ENCODE measurements at regions not wholly inside any gene's neighbourhood (a gene's known extent, or its start where the extent isn't known, plus 50 kb on each side); places are given as distances from the start of the nearest gene placed in this dataset.

GRCh38 chr4:54958236-54958635 is 167.2 kb downstream of the KDR start:
- DNase-seq, result no peak

GRCh38 chr4:54954656-54955388 is 170.6 kb downstream of the KDR start:
- Histone ChIP-seq H2AFZ (ENCODE audit: low read length) (no peak overlapping the region), H3K27ac (ENCODE audit: low read length) (no peak overlapping the region), H3K27me3 (ENCODE audit: low read length) (no peaks in the 10 kb centered on the region), H3K36me3 (ENCODE audit: insufficient read depth, low read length) (no peaks in the 10 kb centered on the region), H3K9ac (ENCODE audit: low read length) (no peak overlapping the region), H3K9me2 (replicated peaks; ENCODE audit: insufficient read depth, low read length) (no peaks in the 10 kb centered on the region), H4K20me1 (ENCODE audit: insufficient read depth, low read depth, low read length) (no peaks in the 10 kb centered on the region), H3K79me2 (ENCODE audit: low read length) (no peaks in the 10 kb centered on the region), H3K4me2 (ENCODE audit: low read depth, low read length, poor library complexity, severe bottlenecking) (no peak overlapping the region), H3K4me1 (ENCODE audit: low read length) (no peaks in the 10 kb centered on the region), H3K9me3 (ENCODE audit: low read length) (no peaks in the 10 kb centered on the region), H3K4me3 (ENCODE audit: low read length) (no peak overlapping the region)
- DNase-seq, result no peak

More at GRCh38 chr4:54958236-54958635, 167.2 kb downstream of the KDR start:
- H3K4me3 ChIP-seq (ENCODE audit: low read length), result no peak overlapping the region
- H3K27ac ChIP-seq (ENCODE audit: low read length), result no peak overlapping the region
- H3K9me3 ChIP-seq (ENCODE audit: low read length), result no peaks in the 10 kb centered on the region
- no peaks in the 10 kb centered on the region for H3K36me3 ChIP-seq (ENCODE audit: insufficient read depth, low read length)
- H4K20me1 ChIP-seq (ENCODE audit: insufficient read depth, low read depth, low read length), result no peaks in the 10 kb centered on the region
- H3K27me3 ChIP-seq (ENCODE audit: low read length), result no peaks in the 10 kb centered on the region
- no peaks in the 10 kb centered on the region for H3K79me2 ChIP-seq (ENCODE audit: low read length)
- no peaks in the 10 kb centered on the region; the same call in 1 of the 2 replicates for H3K4me1 ChIP-seq (ENCODE audit: low read length)
- H2AFZ ChIP-seq (ENCODE audit: low read length), result no peak overlapping the region
- H3K9me2 ChIP-seq (replicated peaks; ENCODE audit: insufficient read depth, low read length), result no peaks in the 10 kb centered on the region
- no peak overlapping the region for H3K9ac ChIP-seq (ENCODE audit: low read length)
- H3K4me2 ChIP-seq (ENCODE audit: low read depth, low read length, poor library complexity, severe bottlenecking), result no peak overlapping the region

- H3K4me2 ChIP-seq (ENCODE audit: low read depth, low read length, poor library complexity, severe bottlenecking), result no peak overlapping the region
- no peaks in the 10 kb centered on the region for H3K9me3 ChIP-seq (ENCODE audit: low read length)
- H3K9ac ChIP-seq (ENCODE audit: low read length), result no peak overlapping the region
- no peaks in the 10 kb centered on the region for H4K20me1 ChIP-seq (ENCODE audit: insufficient read depth, low read depth, low read length)
- H3K27ac ChIP-seq (ENCODE audit: low read length), result no peak overlapping the region
- no peak overlapping the region for H3K4me3 ChIP-seq (ENCODE audit: low read length)
- no peaks in the 10 kb centered on the region for H3K36me3 ChIP-seq (ENCODE audit: insufficient read depth, low read length)
- DNase-seq, result no peak
- H3K27me3 ChIP-seq (ENCODE audit: low read length), result no peaks in the 10 kb centered on the region
- no peaks in the 10 kb centered on the region for H3K79me2 ChIP-seq (ENCODE audit: low read length)
- no peaks in the 10 kb centered on the region for H3K9me2 ChIP-seq (replicated peaks; ENCODE audit: insufficient read depth, low read length)
- no peaks in the 10 kb centered on the region; the same call in 1 of the 2 replicates for H3K4me1 ChIP-seq (ENCODE audit: low read length)
- no peak overlapping the region for H2AFZ ChIP-seq (ENCODE audit: low read length)
Observed at GRCh38 chr4:54946741-54947140, 178.7 kb downstream of the KDR start.

GRCh38 chr4:54945838-54946237 is 179.6 kb downstream of the KDR start:
- Histone ChIP-seq H3K27me3 (ENCODE audit: low read length) (no peaks in the 10 kb centered on the region), H3K4me2 (ENCODE audit: low read depth, low read length, poor library complexity, severe bottlenecking) (no peak overlapping the region), H3K4me1 (ENCODE audit: low read length) (peaks cover 3% of the 10 kb centered on the region; the same call in 1 of the 2 replicates), H3K79me2 (ENCODE audit: low read length) (no peaks in the 10 kb centered on the region), H2AFZ (ENCODE audit: low read length) (no peak overlapping the region), H3K27ac (ENCODE audit: low read length) (no peak overlapping the region), H3K9me2 (replicated peaks; ENCODE audit: insufficient read depth, low read length) (no peaks in the 10 kb centered on the region), H3K9me3 (ENCODE audit: low read length) (no peaks in the 10 kb centered on the region), H4K20me1 (ENCODE audit: insufficient read depth, low read depth, low read length) (no peaks in the 10 kb centered on the region), H3K9ac (ENCODE audit: low read length) (no peak overlapping the region), H3K36me3 (ENCODE audit: insufficient read depth, low read length) (no peaks in the 10 kb centered on the region), H3K4me3 (ENCODE audit: low read length) (no peak overlapping the region)
- DNase-seq, result no peak

GRCh38 chr4:54942721-54943120 is 182.7 kb downstream of the KDR start:
- H4K20me1 ChIP-seq (ENCODE audit: insufficient read depth, low read depth, low read length), result no peaks in the 10 kb centered on the region
- peaks cover 3% of the 10 kb centered on the region; the same call in 1 of the 2 replicates for H3K4me1 ChIP-seq (ENCODE audit: low read length)
- no peak overlapping the region for H3K9ac ChIP-seq (ENCODE audit: low read length)
- no peak overlapping the region for H3K27ac ChIP-seq (ENCODE audit: low read length)
- no peaks in the 10 kb centered on the region for H3K9me3 ChIP-seq (ENCODE audit: low read length)
- no peak overlapping the region for H3K4me3 ChIP-seq (ENCODE audit: low read length)
- H2AFZ ChIP-seq (ENCODE audit: low read length), result no peak overlapping the region
- H3K79me2 ChIP-seq (ENCODE audit: low read length), result no peaks in the 10 kb centered on the region
- no peaks in the 10 kb centered on the region for H3K27me3 ChIP-seq (ENCODE audit: low read length)
- no peaks in the 10 kb centered on the region for H3K36me3 ChIP-seq (ENCODE audit: insufficient read depth, low read length)
- DNase-seq, result no peak
- no peaks in the 10 kb centered on the region for H3K9me2 ChIP-seq (replicated peaks; ENCODE audit: insufficient read depth, low read length)
- no peak overlapping the region for H3K4me2 ChIP-seq (ENCODE audit: low read depth, low read length, poor library complexity, severe bottlenecking)

- Histone ChIP-seq H3K4me3 (ENCODE audit: low read length) (no peak overlapping the region), H3K9me2 (replicated peaks; ENCODE audit: insufficient read depth, low read length) (no peaks in the 10 kb centered on the region), H3K4me2 (ENCODE audit: low read depth, low read length, poor library complexity, severe bottlenecking) (peak overlapping the region; percentile 10), H2AFZ (ENCODE audit: low read length) (no peak overlapping the region), H3K4me1 (ENCODE audit: low read length) (peaks cover 3% of the 10 kb centered on the region; the same call in 1 of the 2 replicates), H3K9ac (ENCODE audit: low read length) (no peak overlapping the region), H3K79me2 (ENCODE audit: low read length) (no peaks in the 10 kb centered on the region), H3K9me3 (ENCODE audit: low read length) (no peaks in the 10 kb centered on the region), H3K27ac (ENCODE audit: low read length) (no peak overlapping the region), H4K20me1 (ENCODE audit: insufficient read depth, low read depth, low read length) (no peaks in the 10 kb centered on the region), H3K27me3 (ENCODE audit: low read length) (no peaks in the 10 kb centered on the region), H3K36me3 (ENCODE audit: insufficient read depth, low read length) (no peaks in the 10 kb centered on the region)
- DNase-seq, result no peak
Observed at GRCh38 chr4:54941994-54942552, 183.3 kb downstream of the KDR start.

GRCh38 chr4:54940996-54941865 is 184.2 kb downstream of the KDR start:
- H3K9ac ChIP-seq (ENCODE audit: low read length), result no peak overlapping the region
- H3K4me1 ChIP-seq (ENCODE audit: low read length), result peaks cover 3% of the 10 kb centered on the region; the same call in 1 of the 2 replicates
- H3K9me3 ChIP-seq (ENCODE audit: low read length), result no peaks in the 10 kb centered on the region
- H3K27me3 ChIP-seq (ENCODE audit: low read length), result no peaks in the 10 kb centered on the region
- H3K9me2 ChIP-seq (replicated peaks; ENCODE audit: insufficient read depth, low read length), result no peaks in the 10 kb centered on the region
- H3K36me3 ChIP-seq (ENCODE audit: insufficient read depth, low read length), result no peaks in the 10 kb centered on the region
- H4K20me1 ChIP-seq (ENCODE audit: insufficient read depth, low read depth, low read length), result no peaks in the 10 kb centered on the region
- H3K27ac ChIP-seq (ENCODE audit: low read length), result no peak overlapping the region
- DNase-seq, result no peak
- H2AFZ ChIP-seq (ENCODE audit: low read length), result no peak overlapping the region
- no peak overlapping the region for H3K4me3 ChIP-seq (ENCODE audit: low read length)
- H3K79me2 ChIP-seq (ENCODE audit: low read length), result no peaks in the 10 kb centered on the region
- H3K4me2 ChIP-seq (ENCODE audit: low read depth, low read length, poor library complexity, severe bottlenecking), result peak overlapping the region; percentile 10

- H3K36me3 ChIP-seq (ENCODE audit: insufficient read depth, low read length), result no peaks in the 10 kb centered on the region
- peaks cover 3% of the 10 kb centered on the region; the same call in 1 of the 2 replicates for H3K4me1 ChIP-seq (ENCODE audit: low read length)
- H3K27ac ChIP-seq (ENCODE audit: low read length), result no peak overlapping the region
- H3K9ac ChIP-seq (ENCODE audit: low read length), result no peak overlapping the region
- no peak overlapping the region for H3K4me3 ChIP-seq (ENCODE audit: low read length)
- DNase-seq, result no peak
- H3K9me3 ChIP-seq (ENCODE audit: low read length), result no peaks in the 10 kb centered on the region
- no peak overlapping the region for H3K4me2 ChIP-seq (ENCODE audit: low read depth, low read length, poor library complexity, severe bottlenecking)
- H4K20me1 ChIP-seq (ENCODE audit: insufficient read depth, low read depth, low read length), result no peaks in the 10 kb centered on the region
- H2AFZ ChIP-seq (ENCODE audit: low read length), result no peak overlapping the region
- no peaks in the 10 kb centered on the region for H3K79me2 ChIP-seq (ENCODE audit: low read length)
- no peaks in the 10 kb centered on the region for H3K27me3 ChIP-seq (ENCODE audit: low read length)
- H3K9me2 ChIP-seq (replicated peaks; ENCODE audit: insufficient read depth, low read length), result no peaks in the 10 kb centered on the region
Observed at GRCh38 chr4:54937501-54937900, 187.9 kb downstream of the KDR start.
